ENCODE measurements at regions not wholly inside any gene's neighbourhood (a gene's known extent, or its start where the extent isn't known, plus 50 kb on each side); places are given as distances from the start of the nearest gene placed in this dataset.

GRCh38 chr2:194079989-194080388, 1577.0 kb upstream of the SLC39A10 start:
- intact Hi-C loops (cut with micrococcal nuclease) (no loop called here), dilution Hi-C loops (cut with MboI; ENCODE audit: extremely low pct_ligation_motif_present, low sequenced_read_pairs) (no loop called here)
- no peak for FAIRE-seq

More at GRCh38 chr2:194079989-194080388, 1577.0 kb upstream of the SLC39A10 start:
- no TSS peak for BruUV-seq (replicated peaks)
- Histone ChIP-seq H3K9me1 (replicated peaks; ENCODE audit: control insufficient read depth, extremely low read depth, insufficient read depth, low read length) (no peaks in the 10 kb centered on the region), H3K4me3 (replicated peaks in 1 of 3; ENCODE audit: insufficient read depth in 1 of 3, low read depth in 1 of 3, low read length in 3 of 3) (no peak overlapping the region), H3K36me3 (ENCODE audit: control insufficient read depth in 2 of 2, extremely low read depth in 1 of 2, insufficient read depth in 2 of 2, low read length in 2 of 2) (no peaks in the 10 kb centered on the region), H4K20me1 (replicated peaks; ENCODE audit: control insufficient read depth, extremely low read depth, insufficient read depth, low read length) (no peaks in the 10 kb centered on the region), H3K79me2 (ENCODE audit: control insufficient read depth, insufficient read depth, low read length) (no peaks in the 10 kb centered on the region), H3K4me2 (ENCODE audit: insufficient read depth, low read length) (no peak overlapping the region), H3K4me1 (ENCODE audit: control insufficient read depth, extremely low read depth, insufficient read depth, low read length) (no peaks in the 10 kb centered on the region), H3K27me3 (ENCODE audit: control insufficient read depth in 2 of 2, insufficient read depth in 2 of 2, low read length in 2 of 2) (no peaks in the 10 kb centered on the region), H3K9ac (replicated peaks; ENCODE audit: extremely low read depth, insufficient read depth, low read length) (no peak overlapping the region), H2AFZ (ENCODE audit: low read depth, low read length) (no peak overlapping the region), H3K9me3 (replicated peaks; ENCODE audit: control insufficient read depth, insufficient read depth, low read length) (no peaks in the 10 kb centered on the region), H3K27ac (ENCODE audit: insufficient read depth, low read depth, low read length) (no peak overlapping the region)
- no peak for DNase-seq (ENCODE audit: low read depth, low spot score)
- TF ChIP-seq FOS (IDR thresholded peaks at IDR 0.05; ENCODE audit: borderline replicate concordance, insufficient read depth, low read length) (no peak), MAX (IDR thresholded peaks at IDR 0.05; ENCODE audit: insufficient read depth, insufficient read length) (no peak), MYC (IDR thresholded peaks at IDR 0.05; ENCODE audit: low read depth, low read length) (no peak), CTCF (IDR thresholded peaks at IDR 0.05; ENCODE audit: extremely low read depth in 1 of 2, insufficient read depth in 1 of 2, low read depth in 1 of 2, low read length in 2 of 2) (no peak), POLR2AphosphoS5 (IDR thresholded peaks at IDR 0.05; ENCODE audit: insufficient read depth, low read depth, low read length) (no peak), GATA2 (IDR thresholded peaks at IDR 0.05; ENCODE audit: insufficient read depth, insufficient read length, low read depth, low read length) (no peak), POLR2A (IDR thresholded peaks at IDR 0.05; ENCODE audit: low read depth, low read length) (no peak), EZH2 (IDR thresholded peaks at IDR 0.05; ENCODE audit: borderline replicate concordance, low read depth, low read length, severe bottlenecking) (no peak), JUN (IDR thresholded peaks at IDR 0.05; ENCODE audit: borderline replicate concordance, insufficient read depth, insufficient read length, low read depth) (no peak)
- ChIA-PET POLR2A (no interaction called here), CTCF (no interaction called here)

Measured in endothelial cell of umbilical vein (primary cell).